Transverse colon (tissue), 4 donors: ENCODE measurements at regions not wholly inside any gene's neighbourhood (a gene's known extent, or its start where the extent isn't known, plus 50 kb on each side); places are given as distances from the start of the nearest gene placed in this dataset.

ENCODE experiments used
- DNase-seq: peaks from one replicate; pipeline ENCODE4 v3.0.0-alpha.2; 2019
- H3K27ac ChIP-seq, 4 donors: fragments of 200-600 bp; sonication (generic); 2 replicates each; pipeline ENCODE4 v1.5.1; 2016 to 2018; ENCODE audit warnings: inconsistent platforms in 4 of 4
- H3K27me3 ChIP-seq: fragments of 200-600 bp; sonication (generic); 2 replicates; pipeline ENCODE4 v1.5.1; 2017; ENCODE audit warnings: inconsistent platforms
- H3K36me3 ChIP-seq, 4 donors: fragments of 200-600 bp; sonication (generic); 2 replicates each; pipeline ENCODE4 v1.5.1; 2017 to 2019; ENCODE audit warnings: inconsistent platforms in 4 of 4
- H3K4me1 ChIP-seq, 4 donors: fragments of 200-600 bp; sonication (generic); 2 replicates each; pipeline ENCODE4 v1.5.1; 2017 to 2020; ENCODE audit warnings: inconsistent platforms in 4 of 4
- H3K4me3 ChIP-seq, 4 donors: fragments of 200-600 bp; sonication (generic); 1 replicate in 1 of 4; 2 replicates in 3 of 4; pipeline versions ENCODE4 v1.5.1 to v1.6.1; 2017 to 2019; ENCODE audit warnings: inconsistent platforms in 4 of 4
- H3K9me3 ChIP-seq, 2 donors: fragments of 200-600 bp; sonication (generic); 2 replicates each; pipeline ENCODE4 v1.5.1; 2017 to 2019; ENCODE audit warnings: inconsistent platforms in 2 of 2
- CTCF ChIP-seq, 5 experiments: fragments of 200-600 bp in 3 of 5; fragments of 450-650 bp in 2 of 5; sonication (generic) in 3 of 5; IDR thresholded peaks; 1 replicate in 2 of 5; 2 replicates in 3 of 5; pipeline ENCODE4 v1.5.1; 2016 to 2017; ENCODE audit warnings: antibody characterized with exemption in 5 of 5, inconsistent platforms in 3 of 5, mild to moderate bottlenecking in 2 of 5, moderate library complexity in 1 of 5
- EP300 ChIP-seq: sonication (generic); formaldehyde crosslinking; IDR thresholded peaks from one replicate; pipeline ENCODE4 v1.6.1; 2017; ENCODE audit warnings: antibody characterized with exemption, low read depth
- POLR2A ChIP-seq: fragments of 450-650 bp; IDR thresholded peaks from one replicate; pipeline ENCODE4 v1.6.1; 2016; ENCODE audit warnings: antibody characterized with exemption, mild to moderate bottlenecking, moderate library complexity
- POLR2AphosphoS5 ChIP-seq, 3 donors: sonication (generic); formaldehyde crosslinking; IDR thresholded peaks; one replicate each; pipeline ENCODE4 v1.6.1; 2016; ENCODE audit warnings: antibody characterized with exemption in 3 of 3
- WGBS, 2 donors: methylation state at CpG; one replicate each; pipeline ENCODE4 v1.1.5; 2018; ENCODE audit warnings: low coverage in 1 of 2; 5-methylcytosine and 5-hydroxymethylcytosine counted together
- in situ Hi-C, 4 donors: fragments of 200-750 bp; cut with MboI; loops; one replicate each; pipeline versions ENCODE4 v1.15.0 to v1.15.1; 2017; ENCODE audit warnings: low sequenced_read_pairs in 3 of 4, low pct_ligation_motif_present in 1 of 4, low pct_unique_long_range_greater_than_20kb in 1 of 4
- intact Hi-C: fragments of 100-400 bp; cut with DNase I; formaldehyde crosslinking; loops from one replicate; pipeline ENCODE4 v1.15.1; 2023; ENCODE audit warnings: low total_unique reads

GRCh38 chr22:48481748-48482147 lies 1345.9 kb downstream of the BRD1 start:
- peaks cover 15% of the 10 kb centered on the region for H3K27me3 ChIP-seq
- H3K9me3 ChIP-seq: no peaks in the 10 kb centered on the region
- DNase-seq: no peak
- in situ Hi-C loops (loop anchor here in 1 of 4 donors (25.0 kb wide), 1 partner anchor 1644 kb away; no protein-coding TSS in a partner anchor), intact Hi-C loops (no loop called here)
- no peak overlapping the region for H3K27ac ChIP-seq
- TF ChIP-seq POLR2AphosphoS5 (IDR thresholded peaks at IDR 0.05) (no peak), EP300 (no peak), POLR2A (no peak), CTCF (IDR thresholded peaks at IDR 0.05) (no peak)
- WGBS, 2 donors: 67 to 97% methylated on average over 2 of the region's 2 CpGs
- H3K4me1 ChIP-seq: no peaks in the 10 kb centered on the region
- no peaks in the 10 kb centered on the region for H3K36me3 ChIP-seq
- no peak overlapping the region for H3K4me3 ChIP-seq

- in situ Hi-C loops (loop anchor here in 1 of 4 donors (25.0 kb wide), 1 partner anchor 1641 kb away; no protein-coding TSS in a partner anchor), intact Hi-C loops (no loop called here)
- H3K27me3 ChIP-seq: peaks cover 6% of the 10 kb centered on the region
- WGBS, 2 donors: 86 to 100% methylated on average over 2 to 11 of the region's 11 CpGs
- H3K9me3 ChIP-seq: no peaks in the 10 kb centered on the region
- no peak overlapping the region for H3K27ac ChIP-seq
- H3K4me1 ChIP-seq: no peaks in the 10 kb centered on the region
- H3K36me3 ChIP-seq: no peaks in the 10 kb centered on the region
- no peak overlapping the region for H3K4me3 ChIP-seq
- DNase-seq: no peak
- TF ChIP-seq POLR2AphosphoS5 (IDR thresholded peaks at IDR 0.05) (no peak), POLR2A (no peak), CTCF (IDR thresholded peaks at IDR 0.05) (no peak), EP300 (no peak)
These were observed 1349.0 kb downstream of the BRD1 start for GRCh38 chr22:48478529-48479265.

GRCh38 chr22:48478124-48478523 lies 1349.5 kb downstream of the BRD1 start:
- in situ Hi-C loops: loop anchor here in 1 of 4 donors (25.0 kb wide), 1 partner anchor 1641 kb away; no protein-coding TSS in a partner anchor
- TF ChIP-seq CTCF (IDR thresholded peaks at IDR 0.05): no peak
- no peak for TF ChIP-seq EP300
- no peak for TF ChIP-seq POLR2AphosphoS5 (IDR thresholded peaks at IDR 0.05)
- no peak for TF ChIP-seq POLR2A
- Histone ChIP-seq H3K9me3 (no peaks in the 10 kb centered on the region), H3K4me1 (no peaks in the 10 kb centered on the region), H3K36me3 (no peaks in the 10 kb centered on the region), H3K4me3 (no peak overlapping the region), H3K27me3 (peaks cover 6% of the 10 kb centered on the region), H3K27ac (no peak overlapping the region)
- no peak for DNase-seq
- intact Hi-C loops: no loop called here
- WGBS, 2 donors: 80 to 87% methylated on average over 1 to 11 of the region's 11 CpGs

GRCh38 chr22:48477031-48477721 lies 1350.5 kb downstream of the BRD1 start:
- H3K36me3 ChIP-seq: no peaks in the 10 kb centered on the region
- WGBS, 2 donors: 93% methylated on average over 15 of the region's 22 CpGs; no CpG with 5 or more reads in 1 of the 2 donors
- no peak overlapping the region for H3K4me3 ChIP-seq
- H3K27me3 ChIP-seq: peaks cover 6% of the 10 kb centered on the region
- H3K4me1 ChIP-seq: no peaks in the 10 kb centered on the region
- in situ Hi-C loops: loop anchor here in 1 of 4 donors (25.0 kb wide), 1 partner anchor 1640 kb away; no protein-coding TSS in a partner anchor
- no peaks in the 10 kb centered on the region for H3K9me3 ChIP-seq
- TF ChIP-seq CTCF (IDR thresholded peaks at IDR 0.05) (no peak), EP300 (no peak), POLR2A (no peak), POLR2AphosphoS5 (IDR thresholded peaks at IDR 0.05) (no peak)
- H3K27ac ChIP-seq: no peak overlapping the region
- intact Hi-C loops: no loop called here
- DNase-seq: no peak
